ENCODE measurements at regions not wholly inside any gene's neighbourhood (a gene's known extent, or its start where the extent isn't known, plus 50 kb on each side); places are given as distances from the start of the nearest gene placed in this dataset.
A peak's percentile ranks its signal among the peaks of the same experiment; 100 is the strongest.
"Not testable (repeated sequence)": the region's sequence is repeated elsewhere in the genome, so short reads cannot be mapped to it uniquely, and the experiment has no call there.

DNA sequence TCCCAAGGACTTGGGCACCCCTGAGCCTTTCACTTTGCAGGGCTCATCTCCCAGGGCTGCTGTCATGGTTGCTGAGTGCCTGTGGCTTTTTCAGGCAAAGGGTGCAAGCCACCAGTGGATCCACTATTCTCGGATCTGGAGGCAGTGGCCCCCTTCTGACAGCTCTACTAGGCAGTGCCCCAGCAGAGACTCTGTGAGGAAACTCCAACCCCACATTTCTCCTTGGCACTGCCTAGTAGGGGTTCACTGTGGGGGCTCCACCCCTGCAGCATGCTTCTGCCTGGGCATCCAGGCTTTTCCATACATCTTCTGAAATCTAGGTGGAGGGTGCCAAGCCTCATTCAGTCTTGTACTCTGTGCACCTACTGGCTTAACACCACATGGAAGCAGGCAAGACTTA, 675.0 kb upstream of the MBL2 start:
- DNase-seq, result no peak
- ATAC-seq (ENCODE audit: low FRiP score in 2 of 2), result peak; percentile 14 to 53
- no peaks in the 10 kb centered on the region for H3K27me3 ChIP-seq

DNA sequence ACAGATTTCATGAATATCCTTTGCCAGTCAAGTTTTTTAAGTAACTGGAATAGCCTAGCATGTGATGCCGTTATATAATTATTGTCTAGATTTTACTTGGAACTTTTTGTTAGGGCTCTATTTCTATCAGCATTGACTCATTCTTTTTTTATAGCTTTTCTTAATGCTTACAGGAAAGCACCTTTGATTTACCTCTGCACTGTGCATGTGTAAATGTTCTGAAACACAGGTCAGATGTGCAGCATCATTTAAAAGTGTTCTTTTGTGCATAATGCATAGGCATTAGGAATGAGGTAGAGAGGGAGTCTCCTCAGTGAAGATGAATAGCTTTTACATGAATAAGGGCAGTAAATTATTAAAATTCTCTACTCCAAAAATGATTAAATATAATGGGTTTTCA, 669.3 kb upstream of the MBL2 start:
- DNase-seq (no peak), ATAC-seq (ENCODE audit: low FRiP score in 2 of 2) (no peak)
- H3K27me3 ChIP-seq, result no peaks in the 10 kb centered on the region
- H3K4me1 ChIP-seq, result no peaks in the 10 kb centered on the region
- TF ChIP-seq POLR2A (IDR thresholded peaks at IDR 0.05) (no peak), POLR2AphosphoS5 (IDR thresholded peaks at IDR 0.05) (no peak), EP300 (IDR thresholded peaks at IDR 0.05) (no peak)
- TF ChIP-seq, protein P1, sequence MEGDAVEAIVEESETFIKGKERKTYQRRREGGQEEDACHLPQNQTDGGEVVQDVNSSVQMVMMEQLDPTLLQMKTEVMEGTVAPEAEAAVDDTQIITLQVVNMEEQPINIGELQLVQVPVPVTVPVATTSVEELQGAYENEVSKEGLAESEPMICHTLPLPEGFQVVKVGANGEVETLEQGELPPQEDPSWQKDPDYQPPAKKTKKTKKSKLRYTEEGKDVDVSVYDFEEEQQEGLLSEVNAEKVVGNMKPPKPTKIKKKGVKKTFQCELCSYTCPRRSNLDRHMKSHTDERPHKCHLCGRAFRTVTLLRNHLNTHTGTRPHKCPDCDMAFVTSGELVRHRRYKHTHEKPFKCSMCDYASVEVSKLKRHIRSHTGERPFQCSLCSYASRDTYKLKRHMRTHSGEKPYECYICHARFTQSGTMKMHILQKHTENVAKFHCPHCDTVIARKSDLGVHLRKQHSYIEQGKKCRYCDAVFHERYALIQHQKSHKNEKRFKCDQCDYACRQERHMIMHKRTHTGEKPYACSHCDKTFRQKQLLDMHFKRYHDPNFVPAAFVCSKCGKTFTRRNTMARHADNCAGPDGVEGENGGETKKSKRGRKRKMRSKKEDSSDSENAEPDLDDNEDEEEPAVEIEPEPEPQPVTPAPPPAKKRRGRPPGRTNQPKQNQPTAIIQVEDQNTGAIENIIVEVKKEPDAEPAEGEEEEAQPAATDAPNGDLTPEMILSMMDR (IDR thresholded peaks at IDR 0.05), result no peak
- H3K36me3 ChIP-seq, result no peaks in the 10 kb centered on the region
- WGBS, 2 donors, result 85 to 96% methylated on average over 1 of the region's 1 CpG
- H3K27ac ChIP-seq, result no peak overlapping the region
- no peaks in the 10 kb centered on the region for H3K9me3 ChIP-seq
- no peak overlapping the region for H3K4me3 ChIP-seq

More for the DNA sequence above, 675.0 kb upstream of the MBL2 start:
- no peak overlapping the region for H3K4me3 ChIP-seq
- no peaks in the 10 kb centered on the region for H3K4me1 ChIP-seq
- TF ChIP-seq POLR2A (IDR thresholded peaks at IDR 0.05) (no peak), EP300 (IDR thresholded peaks at IDR 0.05) (no peak), POLR2AphosphoS5 (IDR thresholded peaks at IDR 0.05) (no peak)
- TF ChIP-seq, protein P1 (IDR thresholded peaks at IDR 0.05), result no peak
- H3K27ac ChIP-seq, result no peak overlapping the region
- 100% methylated on average over 1 of the region's 1 CpG for whole genome bisulfite sequencing, 2 donors
- H3K9me3 ChIP-seq, result no peaks in the 10 kb centered on the region
- no peaks in the 10 kb centered on the region for H3K36me3 ChIP-seq

DNA sequence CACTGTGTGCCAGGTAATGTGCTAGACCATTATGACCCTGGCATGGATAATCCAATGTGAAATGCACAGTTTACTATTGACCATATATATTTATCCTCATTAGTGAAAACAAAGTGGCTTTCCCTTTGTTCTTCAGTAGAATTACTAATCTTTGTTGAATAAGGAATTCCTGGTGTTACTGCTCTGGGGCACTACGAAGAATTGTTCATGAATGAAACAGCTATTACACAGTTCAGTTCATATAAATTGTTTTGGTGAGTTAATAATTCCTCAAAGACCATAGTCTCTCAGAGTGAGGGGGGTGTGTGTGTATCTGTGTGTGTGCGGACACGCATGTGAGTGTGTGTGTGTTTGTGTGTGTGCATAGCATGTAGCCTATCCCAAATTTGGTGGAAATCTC, 668.0 kb upstream of the MBL2 start:
- H3K36me3 ChIP-seq, result no peaks in the 10 kb centered on the region
- DNase-seq (no peak), ATAC-seq (ENCODE audit: low FRiP score in 2 of 2) (no peak)
- TF ChIP-seq EP300 (IDR thresholded peaks at IDR 0.05) (no peak), POLR2AphosphoS5 (IDR thresholded peaks at IDR 0.05) (no peak), POLR2A (IDR thresholded peaks at IDR 0.05) (no peak)
- TF ChIP-seq, protein P1 (IDR thresholded peaks at IDR 0.05), result no peak
- no peaks in the 10 kb centered on the region for H3K9me3 ChIP-seq
- no peak overlapping the region for H3K27ac ChIP-seq
- H3K27me3 ChIP-seq, result no peaks in the 10 kb centered on the region
- 87 to 96% methylated on average over 3 of the region's 3 CpGs for WGBS, 2 donors
- H3K4me3 ChIP-seq, result no peak overlapping the region
- no peaks in the 10 kb centered on the region for H3K4me1 ChIP-seq

DNA sequence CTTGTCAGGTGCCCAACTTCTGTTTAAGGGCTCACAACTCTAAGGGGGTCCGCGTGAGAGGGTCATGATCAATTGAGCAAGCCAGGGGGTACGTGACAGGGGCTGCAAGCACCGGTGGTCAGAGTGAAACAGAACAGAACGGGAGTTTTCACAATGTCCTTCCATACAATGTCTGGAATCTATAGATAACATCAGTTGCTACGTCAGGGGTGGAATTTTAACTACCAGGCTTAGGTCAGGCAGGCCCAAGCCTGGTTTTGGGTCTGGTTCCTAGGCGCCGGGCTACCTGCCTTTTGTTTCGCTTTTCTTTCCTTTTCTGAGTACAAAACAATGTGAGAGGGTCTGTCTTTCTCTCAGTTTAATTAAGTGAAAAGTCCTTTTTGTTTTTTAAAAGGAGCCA, 666.5 kb upstream of the MBL2 start:
- WGBS, 2 donors, result 58 to 63% methylated on average over 9 of the region's 9 CpGs

DNA sequence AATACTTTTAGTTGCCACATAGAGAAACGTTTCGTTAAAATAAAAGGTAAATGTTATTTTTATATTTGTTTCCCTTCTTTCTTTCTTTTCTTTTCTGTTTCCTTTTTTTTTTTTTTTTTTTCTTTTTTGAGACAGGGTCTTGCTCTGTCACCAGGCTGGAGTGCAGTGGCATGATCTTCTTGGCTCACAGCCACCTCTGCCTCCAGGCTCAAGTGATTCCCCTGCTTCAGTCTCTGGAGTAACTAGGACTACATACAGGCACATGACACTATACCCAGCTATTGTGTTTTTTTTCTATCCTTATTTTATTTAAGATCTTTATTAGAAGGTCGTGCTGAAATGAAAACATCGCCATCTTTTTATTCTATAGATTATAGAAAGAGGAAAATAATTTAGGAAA, 661.8 kb upstream of the MBL2 start:
- TF ChIP-seq, protein P1 (IDR thresholded peaks at IDR 0.05), result no peak
- no peak for TF ChIP-seq EP300 (IDR thresholded peaks at IDR 0.05)
- TF ChIP-seq POLR2A (IDR thresholded peaks at IDR 0.05), result no peak
- TF ChIP-seq POLR2AphosphoS5 (IDR thresholded peaks at IDR 0.05), result no peak
- 81 to 86% methylated on average over 4 of the region's 4 CpGs for WGBS, 2 donors
- H3K27me3 ChIP-seq, result no peaks in the 10 kb centered on the region
- ATAC-seq (ENCODE audit: low FRiP score in 2 of 2) (no peak), DNase-seq (no peak)
- H3K4me1 ChIP-seq, result no peaks in the 10 kb centered on the region
- no peak overlapping the region for H3K4me3 ChIP-seq
- H3K36me3 ChIP-seq, result no peaks in the 10 kb centered on the region
- no peaks in the 10 kb centered on the region for H3K9me3 ChIP-seq
- no peak overlapping the region for H3K27ac ChIP-seq

More for the DNA sequence above, 666.5 kb upstream of the MBL2 start:
- H3K4me3 ChIP-seq; H3K4me1 ChIP-seq; H3K9me3 ChIP-seq; DNase-seq; H3K27ac ChIP-seq; H3K36me3 ChIP-seq; ATAC-seq (ENCODE audit: low FRiP score in 2 of 2); H3K27me3 ChIP-seq: not testable (repeated sequence)
